Gastrocnemius medialis (tissue), 4 donors: ENCODE measurements at regions not wholly inside any gene's neighbourhood (a gene's known extent, or its start where the extent isn't known, plus 50 kb on each side); places are given as distances from the start of the nearest gene placed in this dataset.

Experiments used
- ATAC-seq, 2 donors: fragments of 150-250 bp; one replicate each; pipeline ENCODE4 v1.9.1; 2016
- DNase-seq, 2 donors: peaks; one replicate each; pipeline ENCODE4 v3.0.0-alpha.2; 2019
- H3K27ac ChIP-seq, 4 donors: fragments of 200-600 bp; sonication (generic); 1 replicate in 1 of 4; 2 replicates in 3 of 4; pipeline ENCODE4 v1.5.1; 2016 to 2018; ENCODE audit warnings: mild to moderate bottlenecking in 2 of 4, moderate library complexity in 1 of 4
- H3K27me3 ChIP-seq, 3 donors: fragments of 200-600 bp; sonication (generic) in 2 of 3; 1 replicate in 1 of 3; 2 replicates in 2 of 3; pipeline versions ENCODE4 v1.5.1 to v1.6.0; 2016 to 2019; ENCODE audit warnings: mild to moderate bottlenecking in 1 of 3, moderate library complexity in 1 of 3
- H3K36me3 ChIP-seq, 2 donors: fragments of 200-600 bp; sonication (generic) in 1 of 2; one replicate each; pipeline ENCODE4 v1.5.1; 2017 to 2018
- H3K4me1 ChIP-seq, 2 donors: fragments of 200-600 bp; sonication (generic) in 1 of 2; one replicate each; pipeline ENCODE4 v1.5.1; 2016 to 2017; ENCODE audit warnings: mild to moderate bottlenecking in 2 of 2
- H3K4me3 ChIP-seq, 4 donors: fragments of 200-600 bp; sonication (generic) in 3 of 4; 1 replicate in 1 of 4; 2 replicates in 3 of 4; pipeline ENCODE4 v1.5.1; 2016 to 2019; ENCODE audit warnings: mild to moderate bottlenecking in 2 of 4
- H3K9me3 ChIP-seq, 3 donors: fragments of 200-600 bp; sonication (generic) in 2 of 3; 1 replicate in 1 of 3; 2 replicates in 2 of 3; pipeline ENCODE4 v1.5.1; 2016 to 2019
- POLR2A ChIP-seq, 2 donors: fragments of 450-650 bp; IDR thresholded peaks; one replicate each; pipeline ENCODE4 v1.6.1; 2017; ENCODE audit warnings: antibody characterized with exemption in 2 of 2, mild to moderate bottlenecking in 2 of 2, moderate library complexity in 2 of 2
- in situ Hi-C, 4 donors: fragments of 200-750 bp; cut with MboI; loops; one replicate each; pipeline versions ENCODE4 v1.15.0 to v1.8.0; 2017; ENCODE audit warnings: low sequenced_read_pairs in 4 of 4
- intact Hi-C: fragments of 100-400 bp; cut with DNase I; formaldehyde crosslinking; loops from one replicate; pipeline ENCODE4 v1.15.1; 2023; ENCODE audit warnings: low total_unique reads
- TF ChIP-seq, protein P1 (sequence below), 5 experiments: fragments of 450-650 bp in 3 of 5; fragments of 200-600 bp in 2 of 5; sonication (generic) in 2 of 5; IDR thresholded peaks in 4 of 5; conservative IDR thresholded peaks in 1 of 5; 1 replicate in 4 of 5; 2 replicates in 1 of 5; pipeline ENCODE4 v1.5.1; 2016 to 2019; ENCODE audit warnings: antibody characterized with exemption in 5 of 5, mild to moderate bottlenecking in 3 of 5, moderate library complexity in 3 of 5

DNA sequence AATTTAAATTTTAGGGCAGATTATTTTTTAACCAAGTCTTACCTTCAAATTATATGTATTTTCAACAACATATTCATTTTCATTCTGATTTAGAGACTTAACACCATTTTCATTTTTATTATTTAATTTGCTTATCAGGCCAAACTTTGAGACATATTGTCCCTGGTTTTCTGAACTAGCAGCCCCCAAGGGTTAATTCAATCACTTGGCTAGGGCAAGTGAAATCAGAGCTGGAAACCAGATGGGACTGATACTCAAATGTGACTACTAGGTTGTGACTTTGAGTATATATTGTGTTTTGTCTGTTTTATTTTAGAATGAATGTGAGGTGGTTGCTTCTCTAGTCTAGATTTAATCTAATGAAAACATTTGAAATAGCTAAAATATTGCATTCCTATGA, 198.9 kb upstream of the PTGFR start:
- no peak for TF ChIP-seq POLR2A (IDR thresholded peaks at IDR 0.05)
- TF ChIP-seq, protein P1, sequence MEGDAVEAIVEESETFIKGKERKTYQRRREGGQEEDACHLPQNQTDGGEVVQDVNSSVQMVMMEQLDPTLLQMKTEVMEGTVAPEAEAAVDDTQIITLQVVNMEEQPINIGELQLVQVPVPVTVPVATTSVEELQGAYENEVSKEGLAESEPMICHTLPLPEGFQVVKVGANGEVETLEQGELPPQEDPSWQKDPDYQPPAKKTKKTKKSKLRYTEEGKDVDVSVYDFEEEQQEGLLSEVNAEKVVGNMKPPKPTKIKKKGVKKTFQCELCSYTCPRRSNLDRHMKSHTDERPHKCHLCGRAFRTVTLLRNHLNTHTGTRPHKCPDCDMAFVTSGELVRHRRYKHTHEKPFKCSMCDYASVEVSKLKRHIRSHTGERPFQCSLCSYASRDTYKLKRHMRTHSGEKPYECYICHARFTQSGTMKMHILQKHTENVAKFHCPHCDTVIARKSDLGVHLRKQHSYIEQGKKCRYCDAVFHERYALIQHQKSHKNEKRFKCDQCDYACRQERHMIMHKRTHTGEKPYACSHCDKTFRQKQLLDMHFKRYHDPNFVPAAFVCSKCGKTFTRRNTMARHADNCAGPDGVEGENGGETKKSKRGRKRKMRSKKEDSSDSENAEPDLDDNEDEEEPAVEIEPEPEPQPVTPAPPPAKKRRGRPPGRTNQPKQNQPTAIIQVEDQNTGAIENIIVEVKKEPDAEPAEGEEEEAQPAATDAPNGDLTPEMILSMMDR (IDR thresholded peaks at IDR 0.05 in 4 of 5, conservative IDR thresholded peaks at IDR 0.05 in 1 of 5): no peak
- DNase-seq: no peak
- no peaks in the 10 kb centered on the region for H3K27me3 ChIP-seq
- H3K36me3 ChIP-seq: no peaks in the 10 kb centered on the region
- H3K9me3 ChIP-seq: no peaks in the 10 kb centered on the region
- H3K27ac ChIP-seq: no peak overlapping the region
- in situ Hi-C loops: no loop called here
- no peak for ATAC-seq
- H3K4me3 ChIP-seq: no peak overlapping the region
- H3K4me1 ChIP-seq: no peaks in the 10 kb centered on the region
- intact Hi-C loops: no loop called here

- no peaks in the 10 kb centered on the region for H3K4me1 ChIP-seq
- in situ Hi-C loops (no loop called here), intact Hi-C loops (no loop called here)
- ATAC-seq (peak; percentile 16 to 58), DNase-seq (peak in 1 of 2 donors; percentile 26)
- H3K27ac ChIP-seq: no peak overlapping the region
- H3K4me3 ChIP-seq: no peak overlapping the region
- H3K36me3 ChIP-seq: no peaks in the 10 kb centered on the region
- H3K9me3 ChIP-seq: no peaks in the 10 kb centered on the region
- TF ChIP-seq, protein P1 (IDR thresholded peaks at IDR 0.05 in 4 of 5, conservative IDR thresholded peaks at IDR 0.05 in 1 of 5): no peak
- no peak for TF ChIP-seq POLR2A (IDR thresholded peaks at IDR 0.05)
- H3K27me3 ChIP-seq: no peaks in the 10 kb centered on the region
These were observed 198.4 kb upstream of the PTGFR start for GRCh38 chr1:78292361-78292760.

GRCh38 chr1:78297836-78298235, 192.9 kb upstream of the PTGFR start:
- ATAC-seq: no peak
- Histone ChIP-seq H3K36me3 (no peaks in the 10 kb centered on the region), H3K27ac (no peak overlapping the region), H3K4me1 (no peaks in the 10 kb centered on the region), H3K9me3 (no peaks in the 10 kb centered on the region), H3K4me3 (no peak overlapping the region), H3K27me3 (no peaks in the 10 kb centered on the region)
- intact Hi-C loops: no loop called here
- in situ Hi-C loops: no loop called here
- peak in 1 of 2 donors; percentile 13 for DNase-seq
- no peak for TF ChIP-seq POLR2A (IDR thresholded peaks at IDR 0.05)
- TF ChIP-seq, protein P1 (IDR thresholded peaks at IDR 0.05 in 4 of 5, conservative IDR thresholded peaks at IDR 0.05 in 1 of 5): no peak

GRCh38 chr1:78298349-78298748, 192.4 kb upstream of the PTGFR start:
- Histone ChIP-seq H3K27ac (no peak overlapping the region), H3K4me1 (no peaks in the 10 kb centered on the region), H3K9me3 (no peaks in the 10 kb centered on the region), H3K4me3 (no peak overlapping the region), H3K27me3 (no peaks in the 10 kb centered on the region), H3K36me3 (no peaks in the 10 kb centered on the region)
- ATAC-seq (no peak), DNase-seq (no peak)
- TF ChIP-seq, protein P1 (IDR thresholded peaks at IDR 0.05 in 4 of 5, conservative IDR thresholded peaks at IDR 0.05 in 1 of 5): no peak
- no peak for TF ChIP-seq POLR2A (IDR thresholded peaks at IDR 0.05)
- in situ Hi-C loops: no loop called here
- intact Hi-C loops: no loop called here

GRCh38 chr1:78301141-78301540, 189.6 kb upstream of the PTGFR start:
- TF ChIP-seq POLR2A (IDR thresholded peaks at IDR 0.05): no peak
- TF ChIP-seq, protein P1 (IDR thresholded peaks at IDR 0.05 in 4 of 5, conservative IDR thresholded peaks at IDR 0.05 in 1 of 5): no peak
- in situ Hi-C loops: no loop called here
- Histone ChIP-seq H3K27me3 (no peaks in the 10 kb centered on the region), H3K4me3 (no peak overlapping the region), H3K9me3 (no peaks in the 10 kb centered on the region), H3K36me3 (no peaks in the 10 kb centered on the region), H3K4me1 (no peaks in the 10 kb centered on the region), H3K27ac (no peak overlapping the region)
- no peak for DNase-seq
- intact Hi-C loops: no loop called here
- no peak for ATAC-seq
